ENCODE measurements at regions not wholly inside any gene's neighbourhood (a gene's known extent, or its start where the extent isn't known, plus 50 kb on each side); places are given as distances from the start of the nearest gene placed in this dataset.
"Not testable (repeated sequence)": the region's sequence is repeated elsewhere in the genome, so short reads cannot be mapped to it uniquely, and the experiment has no call there.

- no peak for DNase-seq (ENCODE audit: low read depth)
- no peak for TF ChIP-seq CTCF (IDR thresholded peaks at IDR 0.05; ENCODE audit: low read length, missing control alignments)
- H3K4me3 ChIP-seq (replicated peaks; ENCODE audit: low read depth, low read length): no peak overlapping the region
Measured at GRCh38 chr3:26237036-26237682, 385.4 kb upstream of the LRRC3B start.

- not testable (repeated sequence) for DNase-seq (ENCODE audit: low read depth); H3K4me3 ChIP-seq (replicated peaks; ENCODE audit: low read depth, low read length)
Measured at GRCh38 chr3:26244586-26244985, 378.0 kb upstream of the LRRC3B start.

- no peak for DNase-seq (ENCODE audit: low read depth)
- H3K4me3 ChIP-seq (replicated peaks; ENCODE audit: low read depth, low read length): no peak overlapping the region
- TF ChIP-seq CTCF (IDR thresholded peaks at IDR 0.05; ENCODE audit: low read length, missing control alignments): no peak
Measured at GRCh38 chr3:26245236-26245635, 377.3 kb upstream of the LRRC3B start.

GRCh38 chr3:26246901-26247300 is 375.7 kb upstream of the LRRC3B start:
- no peak overlapping the region for H3K4me3 ChIP-seq (replicated peaks; ENCODE audit: low read depth, low read length)
- DNase-seq (ENCODE audit: low read depth): no peak
- no peak for TF ChIP-seq CTCF (IDR thresholded peaks at IDR 0.05; ENCODE audit: low read length, missing control alignments)

- no peak for TF ChIP-seq CTCF (IDR thresholded peaks at IDR 0.05; ENCODE audit: low read length, missing control alignments)
- DNase-seq (ENCODE audit: low read depth): no peak
- H3K4me3 ChIP-seq (replicated peaks; ENCODE audit: low read depth, low read length): no peak overlapping the region
Measured at GRCh38 chr3:26247712-26248111, 374.9 kb upstream of the LRRC3B start.

- no peak overlapping the region for H3K4me3 ChIP-seq (replicated peaks; ENCODE audit: low read depth, low read length)
- no peak for TF ChIP-seq CTCF (IDR thresholded peaks at IDR 0.05; ENCODE audit: low read length, missing control alignments)
- DNase-seq (ENCODE audit: low read depth): no peak
Measured at GRCh38 chr3:26252001-26252400, 370.6 kb upstream of the LRRC3B start.

GRCh38 chr3:26256224-26256623 is 366.3 kb upstream of the LRRC3B start:
- DNase-seq (ENCODE audit: low read depth): no peak
- H3K4me3 ChIP-seq (replicated peaks; ENCODE audit: low read depth, low read length): no peak overlapping the region
- TF ChIP-seq CTCF (IDR thresholded peaks at IDR 0.05; ENCODE audit: low read length, missing control alignments): no peak
